Fibroblast of lung (primary cell): ENCODE measurements at regions not wholly inside any gene's neighbourhood (a gene's known extent, or its start where the extent isn't known, plus 50 kb on each side); places are given as distances from the start of the nearest gene placed in this dataset.

Experiments
- DNase-seq, 2 donors: peaks; one replicate each; pipeline versions ENCODE4 v3.0.0 to v3.0.0-alpha.2; 2010; ENCODE audit warnings: low read depth in 2 of 2
- H2AFZ ChIP-seq: 2 replicates; pipeline ENCODE4 v1.5.1; 2012; ENCODE audit warnings: low read length, control low read depth, inconsistent platforms
- H3K27ac ChIP-seq: 2 replicates; pipeline ENCODE4 v1.5.1; 2011; ENCODE audit warnings: low read length, control low read depth; ENCODE audit not compliant: insufficient read depth
- H3K27me3 ChIP-seq: 2 replicates; pipeline ENCODE4 v1.5.1; 2011; ENCODE audit warnings: mild to moderate bottlenecking, low read length; ENCODE audit not compliant: control insufficient read depth, insufficient read depth
- H3K36me3 ChIP-seq: 2 replicates; pipeline ENCODE4 v1.5.1; 2011; ENCODE audit warnings: low read length; ENCODE audit not compliant: control insufficient read depth, insufficient read depth
- H3K4me1 ChIP-seq: 2 replicates; pipeline ENCODE4 v1.5.1; 2011; ENCODE audit warnings: low read length; ENCODE audit not compliant: control insufficient read depth, insufficient read depth; ENCODE audit errors: extremely low read depth
- H3K4me2 ChIP-seq: 2 replicates; pipeline ENCODE4 v1.5.1; 2011; ENCODE audit warnings: low read length, control low read depth; ENCODE audit not compliant: insufficient read depth; ENCODE audit errors: extremely low read depth
- H3K4me3 ChIP-seq, 4 experiments: fragments of 200-600 bp in 1 of 4; sonication (generic) in 1 of 4; replicated peaks in 1 of 4; 2 replicates each; pipeline ENCODE4 v1.5.1; 2011 to 2016; ENCODE audit warnings: low read length in 4 of 4, low read depth in 3 of 4, mild to moderate bottlenecking in 3 of 4, control low read depth in 2 of 4, inconsistent platforms in 1 of 4, mixed read lengths in 1 of 4; ENCODE audit not compliant: insufficient read depth in 1 of 4; ENCODE audit errors: control extremely low read depth in 1 of 4
- H3K79me2 ChIP-seq: 2 replicates; pipeline ENCODE4 v1.5.1; 2012; ENCODE audit warnings: mild to moderate bottlenecking, low read length, inconsistent platforms; ENCODE audit not compliant: control insufficient read depth, insufficient read depth
- H3K9ac ChIP-seq: 2 replicates; pipeline ENCODE4 v1.5.1; 2011; ENCODE audit warnings: mild to moderate bottlenecking, low read length, control low read depth; ENCODE audit not compliant: insufficient read depth
- H3K9me3 ChIP-seq: 2 replicates; pipeline ENCODE4 v1.5.1; 2012; ENCODE audit warnings: low read depth, low read length; ENCODE audit not compliant: control insufficient read depth, insufficient read depth
- H4K20me1 ChIP-seq: 2 replicates; pipeline ENCODE4 v1.5.1; 2011; ENCODE audit warnings: low read length; ENCODE audit not compliant: control insufficient read depth, insufficient read depth; ENCODE audit errors: extremely low read depth
- CTCF ChIP-seq, 2 donors: IDR thresholded peaks in 1 of 2; conservative IDR thresholded peaks in 1 of 2; 1 replicate in 1 of 2; 2 replicates in 1 of 2; pipeline ENCODE4 v1.5.1; 2011 to 2012; ENCODE audit warnings: low read length in 2 of 2, control low read depth in 1 of 2, inconsistent platforms in 1 of 2, low read depth in 1 of 2, mild to moderate bottlenecking in 1 of 2
- EZH2 ChIP-seq: IDR thresholded peaks from 2 replicates; pipeline ENCODE4 v1.5.1; 2012; ENCODE audit warnings: low read length, control low read depth, mild to moderate bottlenecking; ENCODE audit errors: missing control alignments

- H3K9me3 ChIP-seq: no peaks in the 10 kb centered on the region
- H3K4me3 ChIP-seq: no peak overlapping the region
- no peak overlapping the region for H2AFZ ChIP-seq
- H3K4me2 ChIP-seq: no peak overlapping the region
- H3K27me3 ChIP-seq: no peaks in the 10 kb centered on the region
- no peak overlapping the region for H3K27ac ChIP-seq
- no peak overlapping the region for H3K9ac ChIP-seq
- no peaks in the 10 kb centered on the region for H3K79me2 ChIP-seq
- H3K4me1 ChIP-seq: no peaks in the 10 kb centered on the region
- H3K36me3 ChIP-seq: no peaks in the 10 kb centered on the region
- DNase-seq: no peak
- H4K20me1 ChIP-seq: no peaks in the 10 kb centered on the region
- TF ChIP-seq CTCF (conservative IDR thresholded peaks at IDR 0.05 in 1 of 2, IDR thresholded peaks at IDR 0.05 in 1 of 2; ENCODE audit: low read depth in 1 of 2, low read length in 2 of 2): no peak
- no peak for TF ChIP-seq EZH2
Observed at GRCh38 chr6:9007027-9007426, 571.7 kb upstream of the SLC35B3 start.

- Histone ChIP-seq H3K79me2 (no peaks in the 10 kb centered on the region), H3K4me3 (no peak overlapping the region), H3K36me3 (no peaks in the 10 kb centered on the region), H3K9ac (no peak overlapping the region), H4K20me1 (no peaks in the 10 kb centered on the region), H2AFZ (no peak overlapping the region), H3K4me1 (no peaks in the 10 kb centered on the region), H3K4me2 (no peak overlapping the region), H3K27me3 (no peaks in the 10 kb centered on the region), H3K9me3 (no peaks in the 10 kb centered on the region), H3K27ac (no peak overlapping the region)
- no peak for DNase-seq
- no peak for TF ChIP-seq CTCF (conservative IDR thresholded peaks at IDR 0.05 in 1 of 2, IDR thresholded peaks at IDR 0.05 in 1 of 2; ENCODE audit: low read depth in 1 of 2, low read length in 2 of 2)
- no peak for TF ChIP-seq EZH2
Observed at GRCh38 chr6:9002833-9003232, 567.5 kb upstream of the SLC35B3 start.

- no peaks in the 10 kb centered on the region for H3K79me2 ChIP-seq
- H3K4me2 ChIP-seq: no peak overlapping the region
- no peaks in the 10 kb centered on the region for H3K9me3 ChIP-seq
- no peak overlapping the region for H3K9ac ChIP-seq
- H3K27me3 ChIP-seq: no peaks in the 10 kb centered on the region
- DNase-seq: no peak
- no peaks in the 10 kb centered on the region for H3K4me1 ChIP-seq
- no peak overlapping the region for H2AFZ ChIP-seq
- no peaks in the 10 kb centered on the region for H3K36me3 ChIP-seq
- H3K27ac ChIP-seq: no peak overlapping the region
- no peaks in the 10 kb centered on the region for H4K20me1 ChIP-seq
- no peak for TF ChIP-seq EZH2
- TF ChIP-seq CTCF (conservative IDR thresholded peaks at IDR 0.05 in 1 of 2, IDR thresholded peaks at IDR 0.05 in 1 of 2; ENCODE audit: low read depth in 1 of 2, low read length in 2 of 2): no peak
- H3K4me3 ChIP-seq: no peak overlapping the region
Observed at GRCh38 chr6:8995156-8995555, 559.8 kb upstream of the SLC35B3 start.
